ENCODE measurements at regions not wholly inside any gene's neighbourhood (a gene's known extent, or its start where the extent isn't known, plus 50 kb on each side); places are given as distances from the start of the nearest gene placed in this dataset.

DNA sequence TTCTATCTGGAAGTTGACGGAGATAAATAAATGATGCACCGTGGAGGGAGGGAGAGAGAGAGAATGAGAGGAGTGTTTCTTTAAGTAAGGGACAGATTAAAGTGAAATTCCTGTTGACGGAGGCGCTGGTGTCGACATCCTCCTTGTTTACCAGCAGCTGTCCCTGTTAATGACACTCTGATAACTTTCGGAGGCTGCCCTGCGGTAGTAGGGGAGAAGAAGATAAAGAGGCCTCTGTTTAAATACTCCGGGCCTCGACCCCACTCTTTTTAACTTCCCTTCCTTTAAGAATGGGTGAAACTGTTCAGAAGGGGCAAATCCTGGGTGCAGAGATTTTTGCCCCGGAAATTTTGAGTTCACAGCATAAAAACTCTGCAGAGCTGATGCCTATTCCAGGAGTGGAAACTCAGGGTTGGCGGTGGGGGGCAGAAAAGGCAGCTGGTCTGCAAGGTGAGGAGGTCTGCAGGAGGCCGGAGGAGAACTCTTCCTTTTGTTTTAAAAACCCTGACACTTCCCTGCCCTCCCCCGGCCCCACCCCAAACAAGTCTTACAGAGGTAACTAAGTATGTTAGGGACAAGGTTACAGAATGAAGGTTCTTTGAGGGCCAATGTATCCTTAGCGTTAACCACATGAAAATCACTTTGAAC lies 276.6 kb upstream of the NR2F2 start:
- TF ChIP-seq POLR2A (IDR thresholded peaks at IDR 0.05): no peak
- TF ChIP-seq CTCF (IDR thresholded peaks at IDR 0.05): no peak

Data from body of pancreas (tissue), 4 donors.